Stimulated activated naive CD8-positive, alpha-beta T cell treated with anti-CD3 and anti-CD28 coated beads, Interleukin-15, amount 100 ng/mL, for 72 hours (primary cell): ENCODE measurements at regions not wholly inside any gene's neighbourhood (a gene's known extent, or its start where the extent isn't known, plus 50 kb on each side); places are given as distances from the start of the nearest gene placed in this dataset.

Source experiments
- ATAC-seq: fragments of 150-1000 bp; cut with Tn5 transposase; 2 replicates; pipeline ENCODE4 v1.10.0; 2021; ENCODE audit warnings: mild to moderate bottlenecking, moderate library complexity
- DNase-seq, 2 donors: peaks; one replicate each; pipeline ENCODE4 v3.0.0; 2021 to 2022
- H3K27ac Mint-ChIP-seq, 2 donors: one replicate each; pipeline ENCODE4 v1.8.0; 2022; ENCODE audit warnings: mild to moderate bottlenecking in 2 of 2, mixed read lengths in 2 of 2, moderate library complexity in 2 of 2
- H3K27me3 Mint-ChIP-seq: one replicate; pipeline ENCODE4 v1.8.0; 2022; ENCODE audit warnings: mixed read lengths
- H3K4me1 Mint-ChIP-seq: one replicate; pipeline ENCODE4 v1.8.0; 2022; ENCODE audit warnings: mild to moderate bottlenecking, mixed read lengths
- H3K4me3 Mint-ChIP-seq, 2 donors: one replicate each; pipeline ENCODE4 v1.8.0; 2022; ENCODE audit warnings: mild to moderate bottlenecking in 2 of 2, mixed read lengths in 2 of 2, moderate library complexity in 1 of 2
- H3K9me3 Mint-ChIP-seq, 2 donors: one replicate each; pipeline ENCODE4 v1.8.0; 2022; ENCODE audit warnings: mixed read lengths in 2 of 2

DNA sequence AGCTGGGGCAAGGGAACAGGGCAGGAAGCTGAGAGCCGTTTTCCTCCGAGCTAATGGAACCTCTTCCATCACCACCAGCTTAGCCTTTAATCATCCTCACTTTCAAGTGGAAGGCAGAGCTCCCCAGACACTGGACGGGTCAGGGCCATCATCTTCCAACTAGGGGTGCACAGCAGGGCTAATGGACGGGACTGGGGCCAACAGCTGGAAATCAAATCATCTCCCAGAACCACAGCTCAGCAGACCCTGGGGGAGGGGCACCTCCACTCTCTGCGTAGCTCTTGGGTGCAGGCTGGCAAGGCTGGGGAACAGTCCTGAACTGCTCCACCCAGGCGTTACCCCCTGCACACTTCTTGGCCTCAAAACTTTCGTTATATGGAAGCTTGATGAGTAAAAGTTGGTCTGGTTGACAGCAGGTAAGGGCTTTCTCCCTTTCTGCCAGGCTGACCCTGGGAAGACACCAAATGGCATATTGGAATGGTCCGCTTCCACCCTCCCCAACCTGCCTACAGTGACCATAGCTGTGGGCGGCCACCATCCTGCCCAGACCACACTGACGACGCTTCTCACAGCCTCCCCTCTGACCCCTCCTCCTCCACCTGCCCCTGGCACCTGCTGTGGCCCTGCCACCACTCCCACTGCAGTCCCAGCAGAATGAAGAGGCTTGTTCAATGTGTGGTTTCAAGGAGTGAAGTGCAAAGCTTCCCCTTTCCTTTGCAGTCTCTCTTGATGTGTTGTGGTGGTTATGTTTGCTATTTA lies 51.7 kb upstream of the RET start:
- H3K27ac Mint-ChIP-seq, result no peak overlapping the region
- H3K9me3 Mint-ChIP-seq, result peaks cover 0 to 7% of the 10 kb centered on the region in 2 donors
- no peak for ATAC-seq
- H3K27me3 Mint-ChIP-seq, result peaks cover 11% of the 10 kb centered on the region
- no peak for DNase-seq
- H3K4me3 Mint-ChIP-seq, result no peak overlapping the region
- H3K4me1 Mint-ChIP-seq, result no peaks in the 10 kb centered on the region

GRCh38 chr10:43026039-43026973 lies 50.6 kb upstream of the RET start:
- H3K9me3 Mint-ChIP-seq, result peaks cover 0 to 10% of the 10 kb centered on the region in 2 donors
- H3K4me3 Mint-ChIP-seq, result no peak overlapping the region

More at GRCh38 chr10:43026039-43026973, 50.6 kb upstream of the RET start:
- H3K4me1 Mint-ChIP-seq, result no peaks in the 10 kb centered on the region
- H3K27me3 Mint-ChIP-seq, result peaks cover 11% of the 10 kb centered on the region
- no peak for ATAC-seq
- no peak overlapping the region for H3K27ac Mint-ChIP-seq
- DNase-seq, result no peak
